Epithelial cell of prostate (primary cell): ENCODE measurements at regions not wholly inside any gene's neighbourhood (a gene's known extent, or its start where the extent isn't known, plus 50 kb on each side); places are given as distances from the start of the nearest gene placed in this dataset.

ENCODE experiments used
- DNase-seq: peaks from one replicate; pipeline ENCODE4 v3.0.0-alpha.2; 2011; ENCODE audit warnings: low read depth, low spot score
- H3K27ac ChIP-seq: fragments of 450-650 bp; 2 replicates; pipeline ENCODE4 v1.5.1; 2017; ENCODE audit warnings: mild to moderate bottlenecking

GRCh38 chr14:36083317-36083716 is 93.2 kb downstream of the PTCSC3 start:
- DNase-seq, result no peak
- no peak overlapping the region for H3K27ac ChIP-seq

- DNase-seq, result no peak
- H3K27ac ChIP-seq, result no peak overlapping the region
Measured at GRCh38 chr14:36078080-36078479, 98.4 kb downstream of the PTCSC3 start.

- H3K27ac ChIP-seq, result no peak overlapping the region
- DNase-seq, result no peak
Measured at GRCh38 chr14:36076197-36076596, 100.3 kb downstream of the PTCSC3 start.

- no peak for DNase-seq
- H3K27ac ChIP-seq, result no peak overlapping the region
Measured at GRCh38 chr14:36075203-36075602, 101.3 kb downstream of the PTCSC3 start.

GRCh38 chr14:36070720-36071043 is 105.8 kb downstream of the PTCSC3 start:
- no peak overlapping the region for H3K27ac ChIP-seq
- no peak for DNase-seq

GRCh38 chr14:36070031-36070719 is 106.3 kb downstream of the PTCSC3 start:
- H3K27ac ChIP-seq, result no peak overlapping the region
- DNase-seq, result no peak

- DNase-seq, result no peak
- H3K27ac ChIP-seq, result peak overlapping the region; percentile 26
Measured at GRCh38 chr14:36069535-36069900, 107.0 kb downstream of the PTCSC3 start.

- H3K27ac ChIP-seq, result peak overlapping the region; percentile 26
- DNase-seq, result no peak
Measured at GRCh38 chr14:36068777-36069534, 107.6 kb downstream of the PTCSC3 start.

- DNase-seq, result no peak
- H3K27ac ChIP-seq, result no peak overlapping the region
Measured at GRCh38 chr14:36067428-36068187, 108.9 kb downstream of the PTCSC3 start.

- DNase-seq, result no peak
Measured at GRCh38 chr14:36066636-36067035, 109.9 kb downstream of the PTCSC3 start.

GRCh38 chr14:36065831-36066230 is 110.7 kb downstream of the PTCSC3 start:
- no peak for DNase-seq
- H3K27ac ChIP-seq, result no peak overlapping the region

More at GRCh38 chr14:36066636-36067035, 109.9 kb downstream of the PTCSC3 start:
- no peak overlapping the region for H3K27ac ChIP-seq

GRCh38 chr14:36059531-36059930 is 117.0 kb downstream of the PTCSC3 start:
- H3K27ac ChIP-seq, result no peak overlapping the region
- no peak for DNase-seq

GRCh38 chr14:36057452-36058116 is 118.9 kb downstream of the PTCSC3 start:
- H3K27ac ChIP-seq, result no peak overlapping the region
- no peak for DNase-seq

GRCh38 chr14:36056845-36057244 is 119.7 kb downstream of the PTCSC3 start:
- no peak for DNase-seq

GRCh38 chr14:36055681-36056225 is 120.8 kb downstream of the PTCSC3 start:
- H3K27ac ChIP-seq, result no peak overlapping the region
- no peak for DNase-seq

More at GRCh38 chr14:36056845-36057244, 119.7 kb downstream of the PTCSC3 start:
- no peak overlapping the region for H3K27ac ChIP-seq

- DNase-seq, result no peak
- H3K27ac ChIP-seq, result no peak overlapping the region
Measured at GRCh38 chr14:36055052-36055378, 121.5 kb downstream of the PTCSC3 start.

- no peak overlapping the region for H3K27ac ChIP-seq
- DNase-seq, result no peak
Measured at GRCh38 chr14:36054353-36055051, 122.0 kb downstream of the PTCSC3 start.

- H3K27ac ChIP-seq, result no peak overlapping the region
- DNase-seq, result no peak
Measured at GRCh38 chr14:36052681-36053080, 123.8 kb downstream of the PTCSC3 start.

- H3K27ac ChIP-seq, result no peak overlapping the region
- DNase-seq, result no peak
Measured at GRCh38 chr14:36052063-36052462, 124.5 kb downstream of the PTCSC3 start.

GRCh38 chr14:36048667-36049066 is 127.9 kb downstream of the PTCSC3 start:
- no peak overlapping the region for H3K27ac ChIP-seq
- DNase-seq, result no peak
